Neuronal stem cell (in vitro differentiated cells): ENCODE measurements at regions not wholly inside any gene's neighbourhood (a gene's known extent, or its start where the extent isn't known, plus 50 kb on each side); places are given as distances from the start of the nearest gene placed in this dataset.

Experiments used
- DNase-seq: peaks from one replicate; pipeline ENCODE4 v3.0.0-alpha.2; 2013; ENCODE audit warnings: low spot score
- H2AFZ ChIP-seq: one replicate; pipeline ENCODE4 v1.6.1; 2013; ENCODE audit warnings: mild to moderate bottlenecking, low read length, inconsistent platforms
- H2AK5ac ChIP-seq: 2 replicates; pipeline ENCODE4 v1.6.1; 2013; ENCODE audit warnings: low read depth, mild to moderate bottlenecking, inconsistent platforms, low read length, moderate library complexity, mixed read lengths
- H2BK120ac ChIP-seq: 2 replicates; pipeline ENCODE4 v1.6.1; 2013; ENCODE audit warnings: low read depth, mild to moderate bottlenecking, inconsistent platforms, low read length, moderate library complexity, mixed read lengths
- H2BK12ac ChIP-seq: one replicate; pipeline ENCODE4 v1.6.1; 2013; ENCODE audit warnings: low read length, inconsistent platforms
- H2BK15ac ChIP-seq: 2 replicates; pipeline ENCODE4 v1.6.1; 2013; ENCODE audit warnings: mild to moderate bottlenecking, low read length, inconsistent platforms, mixed read lengths
- H2BK5ac ChIP-seq: one replicate; pipeline ENCODE4 v1.6.1; 2013; ENCODE audit warnings: inconsistent platforms, mild to moderate bottlenecking, low read length, moderate library complexity
- H3K14ac ChIP-seq: one replicate; pipeline ENCODE4 v1.6.1; 2013; ENCODE audit warnings: low read length, inconsistent platforms
- H3K18ac ChIP-seq: 2 replicates; pipeline ENCODE4 v1.6.1; 2013; ENCODE audit warnings: low read length, inconsistent platforms
- H3K23ac ChIP-seq: 2 replicates; pipeline ENCODE4 v1.6.1; 2013; ENCODE audit warnings: low read depth, mild to moderate bottlenecking, mixed read lengths, low read length, inconsistent platforms; ENCODE audit not compliant: poor library complexity
- H3K27ac ChIP-seq: replicated peaks from 3 replicates; pipeline ENCODE4 v1.5.1; 2013; ENCODE audit warnings: low read length, inconsistent platforms
- H3K27me3 ChIP-seq, 3 experiments: 2 replicates each; pipeline ENCODE4 v1.6.1; 2013; ENCODE audit warnings: low read length in 3 of 3, mild to moderate bottlenecking in 2 of 3, inconsistent platforms in 1 of 3, low read depth in 1 of 3, mixed read lengths in 1 of 3, moderate library complexity in 1 of 3; ENCODE audit not compliant: control insufficient read depth in 3 of 3, insufficient read depth in 3 of 3
- H3K36me3 ChIP-seq, 2 donors: replicated peaks in 1 of 2; 2 replicates each; pipeline ENCODE4 v1.6.1; 2013; ENCODE audit warnings: low read length in 2 of 2; ENCODE audit not compliant: control insufficient read depth in 2 of 2, insufficient read depth in 2 of 2
- H3K4ac ChIP-seq: 2 replicates; pipeline ENCODE4 v1.6.1; 2013; ENCODE audit warnings: inconsistent platforms, mild to moderate bottlenecking, low read length, moderate library complexity
- H3K4me1 ChIP-seq, 2 donors: 1 replicate in 1 of 2; 2 replicates in 1 of 2; pipeline ENCODE4 v1.6.1; 2013; ENCODE audit warnings: low read length in 2 of 2, low read depth in 1 of 2; ENCODE audit not compliant: control insufficient read depth in 2 of 2, insufficient read depth in 1 of 2
- H3K4me2 ChIP-seq: one replicate; pipeline ENCODE4 v1.6.1; 2013; ENCODE audit warnings: mild to moderate bottlenecking, low read length, inconsistent platforms; ENCODE audit not compliant: insufficient read depth, poor library complexity, severe bottlenecking
- H3K4me3 ChIP-seq, 2 donors: 2 replicates each; pipeline ENCODE4 v1.5.1; 2013; ENCODE audit warnings: low read length in 2 of 2, mild to moderate bottlenecking in 2 of 2, inconsistent platforms in 1 of 2, moderate library complexity in 1 of 2
- H3K79me1 ChIP-seq: one replicate; pipeline ENCODE4 v1.6.1; 2013; ENCODE audit warnings: low read depth, mild to moderate bottlenecking, inconsistent platforms, low read length, moderate library complexity
- H3K9ac ChIP-seq: one replicate; pipeline ENCODE4 v1.6.1; 2013; ENCODE audit warnings: mild to moderate bottlenecking, low read depth, low read length, inconsistent platforms; ENCODE audit not compliant: poor library complexity
- H3K9me3 ChIP-seq, 2 donors: replicated peaks in 1 of 2; 2 replicates each; pipeline versions ENCODE3 to v1.6.1; 2013; ENCODE audit warnings: low read length in 2 of 2, mild to moderate bottlenecking in 2 of 2, inconsistent platforms in 1 of 2, low read depth in 1 of 2, mixed read lengths in 1 of 2, moderate library complexity in 1 of 2; ENCODE audit not compliant: control insufficient read depth in 2 of 2, insufficient read depth in 1 of 2
- H4K8ac ChIP-seq: one replicate; pipeline ENCODE4 v1.6.1; 2013; ENCODE audit warnings: low read depth, mild to moderate bottlenecking, inconsistent platforms, low read length, moderate library complexity
- H4K91ac ChIP-seq: one replicate; pipeline ENCODE4 v1.6.1; 2013; ENCODE audit warnings: low read length, low read depth, mild to moderate bottlenecking, inconsistent platforms; ENCODE audit not compliant: poor library complexity
- WGBS, 2 donors: extraction: QIAGEN DNeasy Blood & Tissue Kit; methylation state at CpG; one replicate each; pipeline ENCODE4 v1.1.7; 2013; ENCODE audit warnings: missing lambda C conversion rate in 2 of 2, mixed read lengths in 1 of 2; ENCODE audit not compliant: insufficient read length in 2 of 2, insufficient replicate concordance in 1 of 2; ENCODE audit errors: extremely low coverage in 2 of 2; 5-methylcytosine and 5-hydroxymethylcytosine counted together

DNA sequence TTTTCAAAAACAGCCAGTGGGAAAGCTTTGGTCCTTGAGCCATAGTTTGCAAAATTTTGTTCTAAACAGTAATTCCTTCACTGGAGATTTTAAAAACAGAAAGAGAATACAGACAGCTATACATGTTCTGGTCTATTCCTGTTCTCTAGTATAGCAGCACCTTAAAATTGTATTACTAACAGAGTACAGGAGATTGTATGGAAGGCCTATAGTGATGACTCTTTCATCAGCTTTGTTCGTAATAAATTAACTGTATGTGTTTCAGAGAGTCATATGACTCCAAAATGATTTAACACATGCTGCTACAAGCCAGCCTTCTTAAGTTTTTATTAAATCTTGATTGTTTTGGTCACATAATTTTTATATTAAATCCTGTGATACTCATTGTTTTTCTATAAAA lies 1124.6 kb upstream of the FAM98A start:
- no peak overlapping the region for H2BK12ac ChIP-seq
- peaks cover 0 to 2% of the 10 kb centered on the region in 2 donors for H3K4me1 ChIP-seq
- no peak overlapping the region for H3K4me2 ChIP-seq
- H3K9ac ChIP-seq: no peak overlapping the region
- H3K4ac ChIP-seq: no peak overlapping the region
- H2BK15ac ChIP-seq: no peak overlapping the region
- H3K36me3 ChIP-seq: no peaks in the 10 kb centered on the region
- no peak overlapping the region for H2AFZ ChIP-seq
- H3K4me3 ChIP-seq: no peak overlapping the region
- no peaks in the 10 kb centered on the region for H3K9me3 ChIP-seq
- WGBS, 2 donors: no CpG with 5 or more reads among the region's 1 CpG
- no peak overlapping the region for H4K91ac ChIP-seq
- no peak overlapping the region for H3K23ac ChIP-seq
- no peaks in the 10 kb centered on the region for H3K27me3 ChIP-seq
- no peak overlapping the region for H2BK5ac ChIP-seq
- H4K8ac ChIP-seq: no peak overlapping the region
- no peak overlapping the region for H3K27ac ChIP-seq
- no peak overlapping the region for H2BK120ac ChIP-seq
- H2AK5ac ChIP-seq: no peak overlapping the region
- no peak overlapping the region for H3K18ac ChIP-seq
- DNase-seq: no peak
- peaks cover 2% of the 10 kb centered on the region for H3K79me1 ChIP-seq
- no peak overlapping the region for H3K14ac ChIP-seq

DNA sequence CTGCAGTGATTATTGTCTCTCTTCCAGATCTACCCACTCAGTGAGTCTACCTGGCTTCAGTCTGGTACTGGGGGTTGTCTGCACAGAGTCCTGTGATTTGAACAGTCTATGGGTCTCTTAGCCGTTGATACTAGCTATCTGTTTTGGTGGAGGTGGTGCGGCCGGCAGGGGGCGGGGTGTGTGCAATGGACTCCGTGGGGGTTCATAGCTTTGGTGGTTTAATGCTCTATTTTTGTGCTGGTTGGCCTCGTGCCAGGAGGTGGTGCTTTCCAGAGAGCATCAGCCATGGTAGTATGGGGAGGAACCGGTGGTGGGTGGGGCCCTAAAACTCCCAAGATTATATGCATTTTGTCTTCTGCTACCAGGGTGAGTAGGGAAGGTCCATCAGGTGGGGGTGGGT lies 1120.1 kb upstream of the FAM98A start:
- H3K9me3 ChIP-seq: no peaks in the 10 kb centered on the region
- peaks cover 2% of the 10 kb centered on the region for H3K79me1 ChIP-seq
- no peak overlapping the region for H3K9ac ChIP-seq
- peak overlapping the region; percentile 8 for H3K18ac ChIP-seq
- H3K27me3 ChIP-seq: no peaks in the 10 kb centered on the region
- no CpG with 5 or more reads among the region's 7 CpGs for WGBS, 2 donors
- no peak overlapping the region for H3K27ac ChIP-seq
- no peak overlapping the region for H2BK120ac ChIP-seq
- no peak for DNase-seq
- no peak overlapping the region for H2AK5ac ChIP-seq
- no peak overlapping the region for H3K14ac ChIP-seq
- no peak overlapping the region for H2BK5ac ChIP-seq
- H2AFZ ChIP-seq: no peak overlapping the region
- H3K4me1 ChIP-seq: peaks cover 0 to 2% of the 10 kb centered on the region in 2 donors
- H3K4me3 ChIP-seq: no peak overlapping the region
- H3K4me2 ChIP-seq: no peak overlapping the region
- H3K36me3 ChIP-seq: no peaks in the 10 kb centered on the region
- no peak overlapping the region for H3K4ac ChIP-seq
- no peak overlapping the region for H4K91ac ChIP-seq
- no peak overlapping the region for H4K8ac ChIP-seq
- no peak overlapping the region for H2BK12ac ChIP-seq
- no peak overlapping the region for H3K23ac ChIP-seq
- no peak overlapping the region for H2BK15ac ChIP-seq

DNA sequence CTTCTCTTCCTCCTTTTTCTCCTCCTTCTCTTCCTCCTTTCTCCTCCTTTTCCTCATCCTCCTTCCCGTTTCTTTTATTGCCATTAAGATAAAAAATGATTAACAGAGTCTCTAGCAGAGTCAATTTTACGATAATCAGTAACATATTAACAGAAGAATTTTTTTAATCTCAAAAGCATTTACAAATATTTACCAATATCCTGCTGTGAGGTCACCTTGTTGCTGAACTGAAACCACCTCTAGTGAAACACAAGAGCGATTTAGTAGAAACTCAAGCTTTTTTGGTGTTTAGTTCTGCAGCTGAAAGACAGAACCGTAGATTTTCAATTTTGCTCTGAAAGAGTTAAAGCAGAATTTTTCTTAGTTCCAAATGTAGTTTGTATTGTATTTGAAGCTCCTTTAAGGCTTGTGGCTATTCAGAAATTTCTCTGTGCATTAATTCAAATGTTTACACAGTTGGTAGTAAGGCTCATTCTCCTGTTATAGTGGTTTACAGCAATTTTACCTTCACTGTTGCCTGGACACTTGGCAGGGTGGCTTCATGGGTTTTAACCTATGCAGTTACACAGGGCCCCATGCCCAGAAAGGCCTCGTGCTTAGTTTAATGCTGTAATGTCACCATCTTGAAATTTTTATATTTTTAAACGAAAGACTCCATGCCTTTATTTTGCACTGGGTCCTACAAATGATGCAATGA lies 1106.6 kb upstream of the FAM98A start:
- no peak for DNase-seq
- H2AK5ac ChIP-seq: no peak overlapping the region
- no peak overlapping the region for H2BK12ac ChIP-seq
- no peaks in the 10 kb centered on the region for H3K27me3 ChIP-seq
- no peak overlapping the region for H3K14ac ChIP-seq
- no peaks in the 10 kb centered on the region for H3K4me1 ChIP-seq
- 100% methylated on average over 1 of the region's 6 CpGs; no CpG with 5 or more reads in 1 of the 2 donors for WGBS, 2 donors
- H2AFZ ChIP-seq: no peak overlapping the region
- H3K79me1 ChIP-seq: no peaks in the 10 kb centered on the region
- no peak overlapping the region for H3K18ac ChIP-seq
- no peak overlapping the region for H2BK120ac ChIP-seq
- H2BK5ac ChIP-seq: no peak overlapping the region
- no peak overlapping the region for H2BK15ac ChIP-seq
- no peak overlapping the region for H3K4me2 ChIP-seq
- H3K36me3 ChIP-seq: no peaks in the 10 kb centered on the region
- H3K23ac ChIP-seq: no peak overlapping the region
- no peak overlapping the region for H3K4ac ChIP-seq
- no peak overlapping the region for H3K27ac ChIP-seq
- H4K8ac ChIP-seq: no peak overlapping the region
- no peak overlapping the region for H4K91ac ChIP-seq
- H3K4me3 ChIP-seq: no peak overlapping the region
- H3K9me3 ChIP-seq: no peaks in the 10 kb centered on the region
- H3K9ac ChIP-seq: no peak overlapping the region

DNA sequence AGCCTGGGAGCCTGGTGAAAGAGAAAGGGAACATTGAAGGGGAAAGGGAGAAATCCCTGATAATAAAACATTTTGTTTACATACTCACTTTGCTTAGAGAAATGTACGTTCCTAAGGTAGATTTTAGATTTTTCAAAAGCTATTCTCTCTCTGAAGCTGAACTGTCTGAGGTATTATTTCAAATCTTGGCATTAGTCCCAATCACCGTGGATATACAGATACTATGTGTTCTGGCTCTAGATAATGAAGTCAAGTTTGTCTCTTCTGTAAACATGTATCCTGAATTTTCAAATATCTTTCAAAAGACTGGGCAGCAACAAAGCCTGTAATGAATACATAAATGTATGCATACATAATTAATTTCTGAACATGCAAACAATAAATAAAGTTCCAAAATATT lies 1104.2 kb upstream of the FAM98A start:
- no peak overlapping the region for H3K27ac ChIP-seq
- H4K8ac ChIP-seq: no peak overlapping the region
- no peak overlapping the region for H2AK5ac ChIP-seq
- no peak overlapping the region for H3K4me3 ChIP-seq
- H4K91ac ChIP-seq: no peak overlapping the region
- no peak overlapping the region for H2BK120ac ChIP-seq
- H2BK12ac ChIP-seq: no peak overlapping the region
- no peak overlapping the region for H2BK15ac ChIP-seq
- H2BK5ac ChIP-seq: no peak overlapping the region
- no peaks in the 10 kb centered on the region for H3K36me3 ChIP-seq
- no peaks in the 10 kb centered on the region for H3K79me1 ChIP-seq
- H3K23ac ChIP-seq: no peak overlapping the region
- H2AFZ ChIP-seq: no peak overlapping the region
- no peaks in the 10 kb centered on the region for H3K9me3 ChIP-seq
- no peak overlapping the region for H3K14ac ChIP-seq
- H3K27me3 ChIP-seq: no peaks in the 10 kb centered on the region
- H3K9ac ChIP-seq: no peak overlapping the region
- no peak overlapping the region for H3K18ac ChIP-seq
- H3K4me1 ChIP-seq: no peaks in the 10 kb centered on the region
- DNase-seq: no peak
- H3K4ac ChIP-seq: no peak overlapping the region
- no CpG with 5 or more reads among the region's 2 CpGs for WGBS, 2 donors
- no peak overlapping the region for H3K4me2 ChIP-seq
